HFF-Myc (cell line): ENCODE measurements at regions not wholly inside any gene's neighbourhood (a gene's known extent, or its start where the extent isn't known, plus 50 kb on each side); places are given as distances from the start of the nearest gene placed in this dataset.

ENCODE experiments used
- DNase-seq: peaks from one replicate; pipeline ENCODE4 v3.0.0-alpha.2; 2011; ENCODE audit warnings: low read depth; ENCODE audit errors: extremely low read depth
- H3K4me3 ChIP-seq: replicated peaks from 2 replicates; pipeline ENCODE4 v1.5.1; 2011; ENCODE audit warnings: low read depth, mild to moderate bottlenecking, control low read depth, low read length
- TF ChIP-seq, protein P1 (sequence below): IDR thresholded peaks from 2 replicates; pipeline ENCODE4 v1.5.1; 2012; ENCODE audit warnings: mild to moderate bottlenecking, low read depth, low read length, control low read depth; ENCODE audit errors: missing control alignments

DNA sequence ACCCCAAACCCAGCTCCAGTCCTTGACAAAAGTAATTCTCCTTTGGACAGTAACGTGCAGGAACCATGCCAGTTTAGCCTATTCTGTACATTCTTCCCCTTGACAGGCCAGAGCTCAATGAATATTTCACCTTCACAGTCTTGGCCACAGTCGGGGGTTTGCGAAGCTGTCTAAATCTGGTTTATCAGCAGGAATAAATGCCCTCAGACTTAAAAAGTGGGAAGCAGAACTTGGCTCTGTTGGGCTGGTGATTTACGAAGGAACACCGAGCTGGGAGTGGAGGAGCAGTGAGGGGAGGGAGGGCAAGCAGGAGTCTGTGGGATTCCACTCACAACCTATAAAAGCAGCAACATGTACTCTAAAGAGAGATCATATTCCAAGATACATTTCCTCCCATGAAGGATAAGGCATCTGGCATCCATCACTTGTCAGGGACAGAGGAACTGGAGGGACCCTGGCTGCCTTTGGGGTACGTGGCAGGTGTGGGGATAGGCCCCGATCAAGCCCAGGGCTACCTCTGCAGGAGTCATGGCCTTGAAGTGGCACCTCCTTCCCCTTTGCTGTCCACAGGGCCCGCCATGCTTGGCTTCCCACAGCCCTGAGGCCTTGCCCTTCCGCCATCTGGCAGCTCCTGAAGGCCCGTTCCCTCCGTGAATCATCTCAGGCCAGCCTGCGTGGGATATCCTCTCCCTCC is 154.3 kb downstream of the ADAMTS15 start:
- DNase-seq: no peak
- TF ChIP-seq, protein P1, sequence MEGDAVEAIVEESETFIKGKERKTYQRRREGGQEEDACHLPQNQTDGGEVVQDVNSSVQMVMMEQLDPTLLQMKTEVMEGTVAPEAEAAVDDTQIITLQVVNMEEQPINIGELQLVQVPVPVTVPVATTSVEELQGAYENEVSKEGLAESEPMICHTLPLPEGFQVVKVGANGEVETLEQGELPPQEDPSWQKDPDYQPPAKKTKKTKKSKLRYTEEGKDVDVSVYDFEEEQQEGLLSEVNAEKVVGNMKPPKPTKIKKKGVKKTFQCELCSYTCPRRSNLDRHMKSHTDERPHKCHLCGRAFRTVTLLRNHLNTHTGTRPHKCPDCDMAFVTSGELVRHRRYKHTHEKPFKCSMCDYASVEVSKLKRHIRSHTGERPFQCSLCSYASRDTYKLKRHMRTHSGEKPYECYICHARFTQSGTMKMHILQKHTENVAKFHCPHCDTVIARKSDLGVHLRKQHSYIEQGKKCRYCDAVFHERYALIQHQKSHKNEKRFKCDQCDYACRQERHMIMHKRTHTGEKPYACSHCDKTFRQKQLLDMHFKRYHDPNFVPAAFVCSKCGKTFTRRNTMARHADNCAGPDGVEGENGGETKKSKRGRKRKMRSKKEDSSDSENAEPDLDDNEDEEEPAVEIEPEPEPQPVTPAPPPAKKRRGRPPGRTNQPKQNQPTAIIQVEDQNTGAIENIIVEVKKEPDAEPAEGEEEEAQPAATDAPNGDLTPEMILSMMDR: no peak
- H3K4me3 ChIP-seq: no peak overlapping the region

DNA sequence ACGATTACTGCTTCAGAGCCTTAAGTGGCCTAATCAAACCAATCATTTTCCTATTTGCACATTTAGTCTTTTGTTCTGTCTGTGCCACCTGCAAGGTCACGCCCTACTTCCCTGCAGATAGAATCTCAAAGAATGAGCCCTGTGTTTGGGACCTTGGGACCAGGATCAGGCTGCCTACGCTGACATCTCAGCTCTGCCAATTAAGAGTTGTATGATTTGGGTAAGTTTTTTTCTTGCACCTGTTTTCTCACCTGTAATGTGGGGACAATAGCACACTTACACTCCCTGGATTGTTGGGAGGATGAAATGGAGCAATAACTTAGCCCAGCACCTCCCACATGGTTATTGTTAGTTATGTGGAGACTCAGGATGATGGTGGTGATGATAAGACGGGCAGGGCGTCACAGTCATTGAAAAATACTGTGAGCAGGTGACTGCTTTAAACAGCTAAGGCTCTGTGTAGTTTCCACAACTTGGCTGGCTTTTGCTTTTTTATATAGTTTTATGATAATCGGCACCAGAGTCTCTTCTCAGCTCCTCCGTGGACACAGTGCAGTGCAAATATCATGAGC is 155.0 kb downstream of the ADAMTS15 start:
- TF ChIP-seq, protein P1: no peak
- no peak for DNase-seq
- H3K4me3 ChIP-seq: no peak overlapping the region

DNA sequence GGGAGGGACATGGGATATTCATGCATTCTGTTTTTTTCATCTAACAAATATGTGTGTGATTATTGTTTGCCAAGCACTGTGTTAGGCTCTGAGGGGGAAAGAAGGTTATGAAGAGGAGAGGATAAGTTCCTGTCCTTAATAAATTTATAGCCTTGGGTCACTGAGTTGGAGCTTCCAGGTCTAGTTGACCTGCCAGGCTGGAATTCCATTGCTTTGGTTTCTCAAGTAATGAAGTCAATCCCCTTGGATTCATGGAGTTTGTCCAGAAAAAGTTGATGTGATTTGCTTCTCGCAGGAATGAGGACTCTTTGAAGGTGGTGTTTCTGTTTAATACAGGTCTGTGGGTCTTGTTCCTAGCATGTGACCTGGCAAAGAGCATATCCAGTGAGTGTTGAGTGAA is 156.2 kb downstream of the ADAMTS15 start:
- TF ChIP-seq, protein P1: no peak
- no peak overlapping the region for H3K4me3 ChIP-seq
- DNase-seq: no peak

DNA sequence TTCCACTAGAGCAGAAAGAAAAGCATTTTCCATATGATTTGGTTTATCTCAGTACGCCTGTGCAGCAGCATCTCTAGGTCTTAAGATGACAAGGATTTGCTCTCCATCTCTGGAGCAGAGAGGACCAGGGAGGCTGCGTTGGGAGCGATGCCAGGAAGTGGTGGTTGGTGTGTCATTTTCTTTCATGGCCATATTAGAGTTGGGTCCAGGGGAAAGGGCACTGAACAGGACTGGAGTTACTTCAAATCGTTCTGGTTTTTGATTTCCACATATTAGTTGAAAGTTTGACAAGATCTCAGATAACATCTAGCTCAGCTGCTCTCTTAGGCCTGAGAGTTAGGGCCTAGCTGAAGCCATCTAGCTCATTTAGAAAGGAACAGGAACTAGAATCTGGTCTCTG is 157.7 kb downstream of the ADAMTS15 start:
- TF ChIP-seq, protein P1: no peak
- no peak overlapping the region for H3K4me3 ChIP-seq
- DNase-seq: no peak

DNA sequence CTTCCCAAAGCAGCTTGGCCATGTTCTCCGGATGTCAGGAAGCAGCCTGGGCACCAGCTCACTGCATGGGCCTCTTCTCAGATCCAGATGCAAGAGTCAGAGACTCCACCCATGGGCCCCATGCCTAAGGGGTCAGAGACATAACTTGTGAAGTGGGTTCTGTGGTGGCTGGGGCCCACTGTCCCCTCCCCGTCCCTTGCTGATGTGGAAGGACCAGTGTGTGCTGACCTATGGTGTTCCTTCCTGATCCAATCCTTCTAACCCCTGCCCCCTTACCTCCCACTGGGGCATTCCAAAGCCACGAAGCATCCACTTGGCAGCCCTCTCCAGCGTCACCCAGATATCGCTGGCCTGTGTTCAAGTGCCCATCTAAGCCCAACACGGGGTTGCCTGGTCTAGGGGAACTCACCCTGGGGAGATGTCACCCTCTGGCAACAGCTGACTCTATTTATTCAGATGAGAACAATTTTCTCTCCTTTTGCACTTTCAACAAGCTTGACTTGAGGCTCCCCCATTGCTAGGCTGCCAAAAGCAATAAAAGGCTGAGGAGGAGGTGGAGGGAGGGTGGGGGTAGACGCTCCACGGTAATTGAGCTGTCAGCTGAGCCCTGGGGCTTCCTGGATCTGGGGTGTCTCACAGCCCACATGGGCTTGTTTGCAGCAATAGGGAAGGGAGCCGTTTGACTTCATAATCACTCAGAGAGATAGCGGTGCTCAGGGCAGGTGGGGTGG is 158.5 kb downstream of the ADAMTS15 start:
- no peak overlapping the region for H3K4me3 ChIP-seq
- TF ChIP-seq, protein P1: no peak
- DNase-seq: no peak

DNA sequence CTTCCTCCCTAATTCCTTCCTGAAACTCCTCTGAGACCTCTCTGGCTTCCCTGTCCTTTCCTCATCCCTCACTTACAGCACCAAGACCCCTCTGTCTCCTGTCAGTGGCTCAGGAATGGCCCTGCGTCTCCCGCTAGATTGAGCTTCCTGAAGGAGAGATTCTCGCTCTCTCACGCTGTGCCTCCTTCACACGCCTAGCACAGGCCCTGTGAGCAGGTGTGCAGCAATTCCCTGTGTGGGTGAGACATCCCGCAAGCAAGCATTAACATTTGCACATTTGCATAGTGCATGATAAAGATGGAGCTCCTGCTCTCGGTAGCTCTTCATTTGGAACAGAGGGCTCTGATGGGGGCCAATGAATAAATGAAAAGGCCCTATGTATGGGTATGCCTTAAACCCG is 159.8 kb downstream of the ADAMTS15 start:
- no peak for DNase-seq
- TF ChIP-seq, protein P1: no peak
- no peak overlapping the region for H3K4me3 ChIP-seq
